ENCODE measurements at regions not wholly inside any gene's neighbourhood (a gene's known extent, or its start where the extent isn't known, plus 50 kb on each side); places are given as distances from the start of the nearest gene placed in this dataset.

- TF ChIP-seq SP1 (IDR thresholded peaks at IDR 0.05), result no peak
- no peak for TF ChIP-seq ELF4 (IDR thresholded peaks at IDR 0.05)
- no peak for TF ChIP-seq BHLHE40 (IDR thresholded peaks at IDR 0.05; ENCODE audit: borderline replicate concordance)
- no peak for TF ChIP-seq FOXK2 (IDR thresholded peaks at IDR 0.05)
- no peak for TF ChIP-seq SUZ12 (IDR thresholded peaks at IDR 0.05)
- no peak for TF ChIP-seq HDGF (IDR thresholded peaks at IDR 0.05; ENCODE audit: borderline replicate concordance)
- TF ChIP-seq FOXM1 (IDR thresholded peaks at IDR 0.05; ENCODE audit: borderline replicate concordance), result no peak
- no peak for TF ChIP-seq FOXA1 (IDR thresholded peaks at IDR 0.05)
- TF ChIP-seq ZNF384 (IDR thresholded peaks at IDR 0.05), result no peak
- no peak for TF ChIP-seq NFRKB (IDR thresholded peaks at IDR 0.05)
- TF ChIP-seq TARDBP (IDR thresholded peaks at IDR 0.05), result no peak
- no peak for TF ChIP-seq LEF1 (IDR thresholded peaks at IDR 0.05; ENCODE audit: borderline replicate concordance)
These were observed 135.1 kb downstream of the TMEM30B start for GRCh38 chr14:61145903-61146481.

All from HEK293T (cell line).